ENCODE measurements at regions not wholly inside any gene's neighbourhood (a gene's known extent, or its start where the extent isn't known, plus 50 kb on each side); places are given as distances from the start of the nearest gene placed in this dataset.

DNA sequence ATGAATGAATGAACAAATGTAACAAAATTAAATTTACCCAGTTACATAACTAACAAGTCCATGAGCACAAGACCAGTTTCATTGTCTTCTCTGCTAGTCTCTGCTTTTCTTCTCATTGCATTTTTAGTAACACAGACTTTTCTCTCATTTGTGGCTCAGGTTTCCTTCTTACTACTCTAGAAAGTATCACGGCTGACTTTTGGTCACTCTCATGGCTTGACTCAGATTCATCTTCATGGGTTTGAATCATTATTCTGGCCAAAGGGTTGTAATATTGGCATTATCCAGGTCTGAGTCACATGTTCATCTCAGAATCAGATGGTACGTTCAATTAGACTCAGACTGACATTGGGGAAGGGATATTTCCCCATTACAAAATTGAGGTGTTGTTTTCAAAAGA lies 121.5 kb upstream of the SATB1 start:
- TF ChIP-seq, protein P1, sequence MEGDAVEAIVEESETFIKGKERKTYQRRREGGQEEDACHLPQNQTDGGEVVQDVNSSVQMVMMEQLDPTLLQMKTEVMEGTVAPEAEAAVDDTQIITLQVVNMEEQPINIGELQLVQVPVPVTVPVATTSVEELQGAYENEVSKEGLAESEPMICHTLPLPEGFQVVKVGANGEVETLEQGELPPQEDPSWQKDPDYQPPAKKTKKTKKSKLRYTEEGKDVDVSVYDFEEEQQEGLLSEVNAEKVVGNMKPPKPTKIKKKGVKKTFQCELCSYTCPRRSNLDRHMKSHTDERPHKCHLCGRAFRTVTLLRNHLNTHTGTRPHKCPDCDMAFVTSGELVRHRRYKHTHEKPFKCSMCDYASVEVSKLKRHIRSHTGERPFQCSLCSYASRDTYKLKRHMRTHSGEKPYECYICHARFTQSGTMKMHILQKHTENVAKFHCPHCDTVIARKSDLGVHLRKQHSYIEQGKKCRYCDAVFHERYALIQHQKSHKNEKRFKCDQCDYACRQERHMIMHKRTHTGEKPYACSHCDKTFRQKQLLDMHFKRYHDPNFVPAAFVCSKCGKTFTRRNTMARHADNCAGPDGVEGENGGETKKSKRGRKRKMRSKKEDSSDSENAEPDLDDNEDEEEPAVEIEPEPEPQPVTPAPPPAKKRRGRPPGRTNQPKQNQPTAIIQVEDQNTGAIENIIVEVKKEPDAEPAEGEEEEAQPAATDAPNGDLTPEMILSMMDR (IDR thresholded peaks at IDR 0.05): no peak
- TF ChIP-seq POLR2A (IDR thresholded peaks at IDR 0.05) (no peak), EP300 (IDR thresholded peaks at IDR 0.05) (no peak)
